Tibial nerve (tissue), 4 donors: ENCODE measurements at regions not wholly inside any gene's neighbourhood (a gene's known extent, or its start where the extent isn't known, plus 50 kb on each side); places are given as distances from the start of the nearest gene placed in this dataset.

ENCODE experiments used
- DNase-seq, 2 donors: peaks; one replicate each; pipeline ENCODE4 v3.0.0-alpha.2; 2019; ENCODE audit warnings: low spot score in 2 of 2
- H3K27ac ChIP-seq, 4 donors: fragments of 200-600 bp; sonication (generic) in 3 of 4; one replicate each; pipeline ENCODE4 v1.5.1; 2017 to 2019; ENCODE audit warnings: mild to moderate bottlenecking in 1 of 4
- H3K27me3 ChIP-seq, 2 donors: fragments of 200-600 bp; sonication (generic) in 1 of 2; one replicate each; pipeline versions ENCODE4 v1.5.1 to v1.6.0; 2017 to 2019
- H3K36me3 ChIP-seq, 3 donors: fragments of 200-600 bp; sonication (generic); one replicate each; pipeline ENCODE4 v1.5.1; 2018 to 2019
- H3K4me1 ChIP-seq, 4 donors: fragments of 200-600 bp; sonication (generic) in 3 of 4; one replicate each; pipeline ENCODE4 v1.5.1; 2017 to 2019
- H3K4me3 ChIP-seq, 4 donors: fragments of 200-600 bp; sonication (generic) in 3 of 4; one replicate each; pipeline ENCODE4 v1.5.1; 2017 to 2019; ENCODE audit warnings: mild to moderate bottlenecking in 1 of 4, moderate library complexity in 1 of 4
- H3K9me3 ChIP-seq, 4 donors: fragments of 200-600 bp; sonication (generic) in 3 of 4; one replicate each; pipeline ENCODE4 v1.5.1; 2017 to 2019
- EP300 ChIP-seq, 2 donors: sonication (generic); formaldehyde crosslinking; IDR thresholded peaks; one replicate each; pipeline ENCODE4 v1.6.1; 2017; ENCODE audit warnings: antibody characterized with exemption in 2 of 2, mild to moderate bottlenecking in 1 of 2
- POLR2A ChIP-seq, 2 donors: fragments of 450-650 bp; IDR thresholded peaks; one replicate each; pipeline ENCODE4 v1.6.1; 2017; ENCODE audit warnings: antibody characterized with exemption in 2 of 2, mild to moderate bottlenecking in 2 of 2, moderate library complexity in 2 of 2
- WGBS, 2 donors: methylation state at CpG; one replicate each; pipeline ENCODE4 v1.1.5; 2018; 5-methylcytosine and 5-hydroxymethylcytosine counted together
- TF ChIP-seq, protein P1 (sequence below), 5 experiments: fragments of 200-600 bp in 3 of 5; fragments of 450-650 bp in 2 of 5; sonication (generic) in 3 of 5; IDR thresholded peaks; one replicate each; pipeline ENCODE4 v1.5.1; 2016 to 2019; ENCODE audit warnings: antibody characterized with exemption in 5 of 5, mild to moderate bottlenecking in 3 of 5, moderate library complexity in 2 of 5

DNA sequence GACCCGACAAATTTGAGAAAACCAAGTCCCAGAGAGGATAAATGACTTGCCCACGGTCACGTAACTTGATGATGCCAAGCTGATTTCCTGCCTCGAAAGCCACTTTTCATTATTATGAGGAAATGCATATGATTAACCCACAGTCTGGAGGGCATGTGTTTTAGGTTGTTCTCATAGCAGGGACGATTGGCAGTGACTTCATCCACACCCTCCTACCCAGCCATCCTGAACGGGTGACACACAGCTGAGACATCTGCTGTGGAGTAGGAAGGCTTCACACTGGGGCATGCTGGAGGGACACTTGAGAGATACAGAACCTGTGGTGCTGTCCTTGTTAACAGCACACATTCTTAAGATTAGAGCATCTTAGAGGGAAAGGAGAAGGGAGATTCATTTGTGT, 65.4 kb upstream of the WDFY2 start:
- 64% methylated on average over 6 of the region's 6 CpGs for WGBS, 2 donors
- TF ChIP-seq EP300 (IDR thresholded peaks at IDR 0.05) (no peak), POLR2A (IDR thresholded peaks at IDR 0.05) (no peak)
- TF ChIP-seq, protein P1, sequence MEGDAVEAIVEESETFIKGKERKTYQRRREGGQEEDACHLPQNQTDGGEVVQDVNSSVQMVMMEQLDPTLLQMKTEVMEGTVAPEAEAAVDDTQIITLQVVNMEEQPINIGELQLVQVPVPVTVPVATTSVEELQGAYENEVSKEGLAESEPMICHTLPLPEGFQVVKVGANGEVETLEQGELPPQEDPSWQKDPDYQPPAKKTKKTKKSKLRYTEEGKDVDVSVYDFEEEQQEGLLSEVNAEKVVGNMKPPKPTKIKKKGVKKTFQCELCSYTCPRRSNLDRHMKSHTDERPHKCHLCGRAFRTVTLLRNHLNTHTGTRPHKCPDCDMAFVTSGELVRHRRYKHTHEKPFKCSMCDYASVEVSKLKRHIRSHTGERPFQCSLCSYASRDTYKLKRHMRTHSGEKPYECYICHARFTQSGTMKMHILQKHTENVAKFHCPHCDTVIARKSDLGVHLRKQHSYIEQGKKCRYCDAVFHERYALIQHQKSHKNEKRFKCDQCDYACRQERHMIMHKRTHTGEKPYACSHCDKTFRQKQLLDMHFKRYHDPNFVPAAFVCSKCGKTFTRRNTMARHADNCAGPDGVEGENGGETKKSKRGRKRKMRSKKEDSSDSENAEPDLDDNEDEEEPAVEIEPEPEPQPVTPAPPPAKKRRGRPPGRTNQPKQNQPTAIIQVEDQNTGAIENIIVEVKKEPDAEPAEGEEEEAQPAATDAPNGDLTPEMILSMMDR (IDR thresholded peaks at IDR 0.05), result no peak
- no peak for DNase-seq
- H3K27ac ChIP-seq, result no peak overlapping the region
- peaks cover 0 to 4% (median 0%) of the 10 kb centered on the region in 4 donors for H3K4me1 ChIP-seq
- H3K36me3 ChIP-seq, result no peaks in the 10 kb centered on the region
- no peak overlapping the region for H3K4me3 ChIP-seq
- peaks cover 0 to 5% (median 0%) of the 10 kb centered on the region in 4 donors for H3K9me3 ChIP-seq
- H3K27me3 ChIP-seq, result no peaks in the 10 kb centered on the region

DNA sequence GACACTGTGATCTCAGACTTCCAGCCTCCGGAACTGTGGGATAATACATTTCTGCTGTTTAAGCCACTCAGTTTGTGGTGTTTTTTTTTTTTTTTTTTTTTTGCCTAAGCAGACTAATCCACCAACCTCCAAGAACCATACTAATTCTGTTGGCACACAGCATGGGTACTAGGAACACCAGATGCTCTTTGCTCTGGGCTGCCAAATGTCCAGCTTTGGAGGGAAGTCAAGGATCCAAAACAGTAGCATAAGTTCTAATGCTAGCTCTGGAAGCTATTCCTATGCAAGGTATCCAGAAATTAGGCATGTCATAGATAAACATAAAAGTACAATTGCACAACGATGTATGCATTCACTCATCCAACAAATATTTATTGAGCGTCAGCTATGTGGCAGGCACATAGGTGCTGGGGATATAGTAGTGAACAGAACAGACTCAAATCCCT, 64.5 kb upstream of the WDFY2 start:
- 83 to 86% methylated on average over 3 of the region's 3 CpGs for WGBS, 2 donors
- Histone ChIP-seq H3K27me3 (no peaks in the 10 kb centered on the region), H3K9me3 (peaks cover 0 to 5% (median 0%) of the 10 kb centered on the region in 4 donors), H3K27ac (no peak overlapping the region), H3K4me3 (no peak overlapping the region), H3K4me1 (peaks cover 0 to 4% (median 0%) of the 10 kb centered on the region in 4 donors), H3K36me3 (no peaks in the 10 kb centered on the region)
- no peak for DNase-seq
- TF ChIP-seq, protein P1 (IDR thresholded peaks at IDR 0.05), result no peak
- TF ChIP-seq EP300 (IDR thresholded peaks at IDR 0.05) (no peak), POLR2A (IDR thresholded peaks at IDR 0.05) (no peak)

DNA sequence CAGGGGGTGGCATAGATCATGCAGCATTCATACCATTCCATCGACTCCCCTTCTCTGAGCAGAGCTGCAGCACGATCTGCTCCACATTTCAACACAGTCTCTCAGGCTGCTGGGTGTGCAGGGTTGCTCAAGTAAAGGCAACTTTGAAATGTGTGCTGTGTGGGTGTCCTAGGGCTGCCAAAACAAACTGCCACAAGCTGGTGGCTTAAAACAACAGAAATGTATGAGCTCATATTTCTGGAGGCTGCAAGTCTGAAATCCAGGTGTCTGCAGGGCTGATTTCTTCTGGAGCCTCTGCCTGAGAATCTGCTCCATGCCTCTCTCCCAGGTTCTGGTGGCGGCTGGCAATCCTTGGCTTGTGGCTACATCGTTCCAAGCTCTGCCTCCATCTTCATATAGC, 63.7 kb upstream of the WDFY2 start:
- 75 to 87% methylated on average over 4 of the region's 4 CpGs for whole genome bisulfite sequencing, 2 donors
- DNase-seq, result no peak
- Histone ChIP-seq H3K4me3 (no peak overlapping the region), H3K27ac (no peak overlapping the region), H3K36me3 (no peaks in the 10 kb centered on the region), H3K27me3 (no peaks in the 10 kb centered on the region), H3K9me3 (no peaks in the 10 kb centered on the region), H3K4me1 (peaks cover 0 to 4% (median 0%) of the 10 kb centered on the region in 4 donors)
- TF ChIP-seq, protein P1 (IDR thresholded peaks at IDR 0.05), result no peak
- TF ChIP-seq POLR2A (IDR thresholded peaks at IDR 0.05), result no peak
- no peak for TF ChIP-seq EP300 (IDR thresholded peaks at IDR 0.05)

DNA sequence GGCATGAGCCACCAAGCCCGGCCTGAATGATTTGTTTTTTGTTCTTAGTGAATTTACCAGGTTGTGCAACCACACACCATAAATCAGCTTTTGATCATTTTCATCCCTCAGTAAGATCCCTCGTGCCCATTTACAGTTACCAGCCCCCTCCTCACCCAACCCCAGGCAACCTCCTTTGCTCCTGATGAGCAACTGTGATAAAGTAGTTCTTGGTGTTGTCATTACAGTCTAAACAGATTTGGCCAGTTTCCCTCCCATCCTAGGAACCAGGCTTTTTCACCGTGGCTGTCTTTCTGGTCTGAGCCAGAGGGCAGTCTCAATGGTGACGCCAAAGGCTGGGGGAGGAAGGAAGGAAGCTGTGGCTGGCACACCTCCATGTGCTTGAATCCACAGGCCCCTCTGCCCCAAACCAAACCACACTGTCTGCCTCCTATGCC, 61.2 kb upstream of the WDFY2 start:
- peaks cover 0 to 4% (median 0%) of the 10 kb centered on the region in 4 donors for H3K4me1 ChIP-seq
- DNase-seq, result no peak
- H3K36me3 ChIP-seq, result no peaks in the 10 kb centered on the region
- no peak overlapping the region for H3K27ac ChIP-seq
- no peaks in the 10 kb centered on the region for H3K9me3 ChIP-seq
- no peaks in the 10 kb centered on the region for H3K27me3 ChIP-seq
- H3K4me3 ChIP-seq, result no peak overlapping the region
- TF ChIP-seq POLR2A (IDR thresholded peaks at IDR 0.05) (no peak), EP300 (IDR thresholded peaks at IDR 0.05) (no peak)
- TF ChIP-seq, protein P1 (IDR thresholded peaks at IDR 0.05), result no peak
- WGBS, 2 donors, result 46 to 61% methylated on average over 4 of the region's 4 CpGs

DNA sequence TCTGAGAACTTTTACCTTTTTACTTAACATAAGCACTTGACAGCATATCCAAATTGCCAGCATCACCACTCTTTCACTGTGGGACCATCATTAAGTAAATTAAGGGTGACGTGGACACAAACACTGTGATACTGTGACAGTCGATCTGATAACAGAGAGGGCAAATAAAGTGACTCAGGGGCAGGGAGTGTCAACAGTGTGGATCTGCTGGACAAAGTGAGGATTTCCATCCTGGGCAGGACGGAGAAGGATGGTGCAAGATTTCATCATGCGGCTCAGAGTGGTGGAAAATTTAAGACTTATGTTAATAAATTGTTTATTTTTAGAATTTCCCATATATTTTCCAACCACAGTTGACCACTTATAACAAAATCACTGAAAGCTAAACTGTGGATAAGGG, 60.0 kb upstream of the WDFY2 start:
- DNase-seq, result no peak
- Histone ChIP-seq H3K4me1 (peaks cover 0 to 4% (median 0%) of the 10 kb centered on the region in 4 donors), H3K36me3 (no peaks in the 10 kb centered on the region), H3K27me3 (no peaks in the 10 kb centered on the region), H3K9me3 (no peaks in the 10 kb centered on the region), H3K4me3 (no peak overlapping the region), H3K27ac (no peak overlapping the region)
- WGBS, 2 donors, result 77 to 78% methylated on average over 4 of the region's 4 CpGs
- TF ChIP-seq EP300 (IDR thresholded peaks at IDR 0.05) (no peak), POLR2A (IDR thresholded peaks at IDR 0.05) (no peak)
- TF ChIP-seq, protein P1 (IDR thresholded peaks at IDR 0.05), result no peak
